Mammary epithelial cell (primary cell): ENCODE measurements at regions not wholly inside any gene's neighbourhood (a gene's known extent, or its start where the extent isn't known, plus 50 kb on each side); places are given as distances from the start of the nearest gene placed in this dataset.

ENCODE experiments used
- EZH2 ChIP-seq: IDR thresholded peaks from 2 replicates; pipeline ENCODE4 v1.6.1; 2012; ENCODE audit warnings: low read length, inconsistent platforms, borderline replicate concordance
- TF ChIP-seq, protein P1 (sequence below), 2 donors: IDR thresholded peaks in 1 of 2; conservative IDR thresholded peaks in 1 of 2; 2 replicates each; pipeline ENCODE4 v1.5.1; 2011 to 2012; ENCODE audit warnings: inconsistent platforms in 2 of 2, low read length in 2 of 2, mild to moderate bottlenecking in 2 of 2, control low read depth in 1 of 2, low read depth in 1 of 2; ENCODE audit not compliant: insufficient read depth in 1 of 2; ENCODE audit errors: extremely low read depth in 1 of 2

DNA sequence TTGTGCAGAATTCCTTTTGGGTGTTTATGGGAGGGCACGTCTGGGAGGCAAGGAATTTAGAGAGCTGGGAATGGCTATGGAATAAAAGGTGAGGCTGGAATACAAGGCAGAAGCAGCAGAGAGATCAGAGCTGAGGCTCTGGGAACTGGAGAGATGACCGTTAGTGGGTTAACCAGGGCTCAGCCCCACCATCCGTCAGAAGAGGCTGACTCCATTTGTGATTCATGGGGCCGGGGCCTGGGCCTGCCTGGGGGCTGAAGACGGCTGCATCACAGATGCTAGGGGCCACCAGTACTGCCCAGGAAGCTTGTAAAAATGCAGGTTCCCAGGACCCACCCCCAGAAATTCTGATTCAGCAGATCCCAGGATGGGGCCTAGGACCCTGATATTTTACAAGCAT is 398.1 kb downstream of the MED13L start:
- TF ChIP-seq, protein P1, sequence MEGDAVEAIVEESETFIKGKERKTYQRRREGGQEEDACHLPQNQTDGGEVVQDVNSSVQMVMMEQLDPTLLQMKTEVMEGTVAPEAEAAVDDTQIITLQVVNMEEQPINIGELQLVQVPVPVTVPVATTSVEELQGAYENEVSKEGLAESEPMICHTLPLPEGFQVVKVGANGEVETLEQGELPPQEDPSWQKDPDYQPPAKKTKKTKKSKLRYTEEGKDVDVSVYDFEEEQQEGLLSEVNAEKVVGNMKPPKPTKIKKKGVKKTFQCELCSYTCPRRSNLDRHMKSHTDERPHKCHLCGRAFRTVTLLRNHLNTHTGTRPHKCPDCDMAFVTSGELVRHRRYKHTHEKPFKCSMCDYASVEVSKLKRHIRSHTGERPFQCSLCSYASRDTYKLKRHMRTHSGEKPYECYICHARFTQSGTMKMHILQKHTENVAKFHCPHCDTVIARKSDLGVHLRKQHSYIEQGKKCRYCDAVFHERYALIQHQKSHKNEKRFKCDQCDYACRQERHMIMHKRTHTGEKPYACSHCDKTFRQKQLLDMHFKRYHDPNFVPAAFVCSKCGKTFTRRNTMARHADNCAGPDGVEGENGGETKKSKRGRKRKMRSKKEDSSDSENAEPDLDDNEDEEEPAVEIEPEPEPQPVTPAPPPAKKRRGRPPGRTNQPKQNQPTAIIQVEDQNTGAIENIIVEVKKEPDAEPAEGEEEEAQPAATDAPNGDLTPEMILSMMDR (conservative IDR thresholded peaks at IDR 0.05 in 1 of 2, IDR thresholded peaks at IDR 0.05 in 1 of 2; ENCODE audit: extremely low read depth in 1 of 2, insufficient read depth in 1 of 2, low read depth in 1 of 2, low read length in 2 of 2), result no peak
- TF ChIP-seq EZH2, result no peak
